ENCODE measurements at regions not wholly inside any gene's neighbourhood (a gene's known extent, or its start where the extent isn't known, plus 50 kb on each side); places are given as distances from the start of the nearest gene placed in this dataset.
"Not testable (repeated sequence)": the region's sequence is repeated elsewhere in the genome, so short reads cannot be mapped to it uniquely, and the experiment has no call there.

- no peak for ATAC-seq
- peaks cover 0 to 2% (median 0%) of the 10 kb centered on the region in 9 donors for H3K4me1 ChIP-seq
- H3K9me3 ChIP-seq = peaks cover 0 to 47% (median 16%) of the 10 kb centered on the region in 11 donors
- no peaks in the 10 kb centered on the region for H3K36me3 ChIP-seq
- no peak overlapping the region for H3K4me3 ChIP-seq
- TF ChIP-seq CTCF (IDR thresholded peaks at IDR 0.05) = no peak
- no peaks in the 10 kb centered on the region for H3K27me3 ChIP-seq
- intact Hi-C loops (cut with DNase I) = no loop called here
- 68 to 70% methylated on average over 2 of the region's 2 CpGs for WGBS, 2 donors
- no peak overlapping the region for H3K27ac ChIP-seq
- no peak for DNase-seq
These were observed 853.8 kb upstream of the MIR17HG start for GRCh38 chr13:90493667-90494066.

- H3K4me3 ChIP-seq; ATAC-seq; DNase-seq; intact Hi-C loops (cut with DNase I); H3K27ac ChIP-seq; H3K27me3 ChIP-seq; H3K36me3 ChIP-seq: not testable (repeated sequence)
- WGBS, 2 donors = 94 to 96% methylated on average over 27 of the region's 27 CpGs
- H3K9me3 ChIP-seq = peaks cover 0 to 47% (median 16%) of the 10 kb centered on the region in 11 donors
- H3K4me1 ChIP-seq = peaks cover 0 to 11% (median 0%) of the 10 kb centered on the region in 9 donors
These were observed 852.6 kb upstream of the MIR17HG start for GRCh38 chr13:90494849-90495248.

GRCh38 chr13:90498096-90498495 is 849.4 kb upstream of the MIR17HG start:
- Histone ChIP-seq H3K9me3 (peaks cover 0 to 22% (median 0%) of the 10 kb centered on the region in 11 donors), H3K27ac (no peak overlapping the region), H3K4me1 (peaks cover 0 to 29% (median 4%) of the 10 kb centered on the region in 9 donors), H3K27me3 (no peaks in the 10 kb centered on the region), H3K4me3 (no peak overlapping the region), H3K36me3 (no peaks in the 10 kb centered on the region)
- intact Hi-C loops (cut with DNase I) = no loop called here
- no peak for TF ChIP-seq CTCF (IDR thresholded peaks at IDR 0.05)
- 25 to 47% methylated on average over 1 of the region's 1 CpG for WGBS, 2 donors
- ATAC-seq (no peak), DNase-seq (no peak)

- ATAC-seq (no peak), DNase-seq (no peak)
- no peak overlapping the region for H3K27ac ChIP-seq
- H3K4me1 ChIP-seq = peaks cover 0 to 29% (median 4%) of the 10 kb centered on the region in 9 donors
- intact Hi-C loops (cut with DNase I) = no loop called here
- no peak overlapping the region for H3K4me3 ChIP-seq
- H3K27me3 ChIP-seq = no peaks in the 10 kb centered on the region
- WGBS, 2 donors = 0 to 21% methylated on average over 1 of the region's 1 CpG
- H3K9me3 ChIP-seq = peaks cover 0 to 14% (median 0%) of the 10 kb centered on the region in 11 donors
- no peak for TF ChIP-seq CTCF (IDR thresholded peaks at IDR 0.05)
- no peaks in the 10 kb centered on the region for H3K36me3 ChIP-seq
These were observed 848.7 kb upstream of the MIR17HG start for GRCh38 chr13:90498816-90499215.

- Histone ChIP-seq H3K36me3 (no peaks in the 10 kb centered on the region), H3K27ac (peak overlapping the region in 4 of 10 donors; percentile 16 to 50 (median 28)), H3K4me1 (peaks cover 0 to 29% (median 4%) of the 10 kb centered on the region in 9 donors), H3K9me3 (no peaks in the 10 kb centered on the region), H3K4me3 (no peak overlapping the region), H3K27me3 (no peaks in the 10 kb centered on the region)
- peak; percentile 50 to 84 (median 72) for ATAC-seq
- DNase-seq = peak in 1 of 2 donors; percentile 6
- WGBS, 2 donors = 30 to 41% methylated on average over 2 of the region's 2 CpGs
- intact Hi-C loops (cut with DNase I) = no loop called here
- TF ChIP-seq CTCF (IDR thresholded peaks at IDR 0.05) = no peak
These were observed 846.9 kb upstream of the MIR17HG start for GRCh38 chr13:90500569-90500968.

All from heart right ventricle (tissue), 16 donors.